Psoas muscle (tissue), 7 donors: ENCODE measurements at regions not wholly inside any gene's neighbourhood (a gene's known extent, or its start where the extent isn't known, plus 50 kb on each side); places are given as distances from the start of the nearest gene placed in this dataset.
"Not testable (repeated sequence)": the region's sequence is repeated elsewhere in the genome, so short reads cannot be mapped to it uniquely, and the experiment has no call there.

ENCODE experiments used
- ATAC-seq, 4 donors: fragments of 200-7000 bp; cut with Tn5 transposase; one replicate each; pipeline ENCODE4 v1.9.1; 2020; ENCODE audit warnings: moderate library complexity in 3 of 4, mild to moderate bottlenecking in 2 of 4
- DNase-seq, 2 donors: peaks; one replicate each; pipeline ENCODE4 v3.0.0-alpha.2; 2020
- H3K27ac ChIP-seq: fragments of 200-600 bp; one replicate; pipeline ENCODE4 v1.8.0; 2022
- H3K27me3 ChIP-seq, 3 donors: fragments of 200-600 bp in 1 of 3; one replicate each; pipeline versions ENCODE4 v1.6.1 to v1.8.0; 2013 to 2022; ENCODE audit warnings: low read length in 2 of 3, mild to moderate bottlenecking in 2 of 3, moderate library complexity in 1 of 3; ENCODE audit not compliant: insufficient read depth in 3 of 3
- H3K36me3 ChIP-seq, 2 donors: fragments of 200-600 bp in 1 of 2; one replicate each; pipeline versions ENCODE4 v1.6.1 to v1.8.0; 2013 to 2022; ENCODE audit warnings: low read depth in 1 of 2, mild to moderate bottlenecking in 1 of 2, moderate library complexity in 1 of 2; ENCODE audit not compliant: insufficient read depth in 1 of 2
- H3K4me1 ChIP-seq: fragments of 200-600 bp; one replicate; pipeline ENCODE4 v1.8.0; 2022
- H3K4me3 ChIP-seq: fragments of 200-600 bp; one replicate; pipeline ENCODE4 v1.8.0; 2022; ENCODE audit warnings: mild to moderate bottlenecking
- H3K9me3 ChIP-seq: fragments of 200-600 bp; one replicate; pipeline ENCODE4 v1.8.0; 2022
- CTCF ChIP-seq: fragments of 200-600 bp; IDR thresholded peaks from one replicate; pipeline ENCODE4 v1.8.0; 2022; ENCODE audit warnings: antibody characterized with exemption
- WGBS, 3 donors: extraction: QIAGEN DNeasy Blood & Tissue Kit; methylation state at CpG; one replicate each; pipeline versions ENCODE4 v1.1.6 to v1.1.7; 2013; 5-methylcytosine and 5-hydroxymethylcytosine counted together
- intact Hi-C, 2 donors: fragments of 100-400 bp; cut with DNase I; formaldehyde crosslinking; loops; one replicate each; pipeline versions ENCODE4 v1.11.0 to v1.14.2; 2022
- donor health status: healthy with polysubstance abuse.
- donor health status: DM: no; HTN: no; CAD: no; lungs with moderate emphysema.
- donor health status: Bipolar disorder and iron deficiency.
- donor health status: healthy.
- donor health status: DM: yes; HTN: yes; CAD: no.
- donor health status: DM: no; HTN: no; CAD: no.
- donor health status: DM: yes; HTN: yes; CAD: no.

- Histone ChIP-seq H3K4me3 (no peak overlapping the region), H3K4me1 (no peaks in the 10 kb centered on the region), H3K9me3 (no peaks in the 10 kb centered on the region), H3K36me3 (no peaks in the 10 kb centered on the region), H3K27me3 (no peaks in the 10 kb centered on the region), H3K27ac (no peak overlapping the region)
- ATAC-seq (no peak), DNase-seq (no peak)
- no peak for TF ChIP-seq CTCF
- intact Hi-C loops: no loop called here
Observed at GRCh38 chr2:163133602-163134001, 295.0 kb upstream of the KCNH7 start.

GRCh38 chr2:163132850-163133249 is 294.3 kb upstream of the KCNH7 start:
- no peak for ATAC-seq
- H3K36me3 ChIP-seq: no peaks in the 10 kb centered on the region
- H3K27me3 ChIP-seq: no peaks in the 10 kb centered on the region
- TF ChIP-seq CTCF: no peak
- no peak overlapping the region for H3K4me3 ChIP-seq
- H3K9me3 ChIP-seq: no peaks in the 10 kb centered on the region
- intact Hi-C loops: no loop called here
- no peaks in the 10 kb centered on the region for H3K4me1 ChIP-seq
- DNase-seq: no peak
- WGBS, 3 donors: 11 to 37% (median 12%) methylated on average over 3 of the region's 3 CpGs
- H3K27ac ChIP-seq: no peak overlapping the region

GRCh38 chr2:163132207-163132606 is 293.6 kb upstream of the KCNH7 start:
- H3K9me3 ChIP-seq, H3K27me3 ChIP-seq, DNase-seq, ATAC-seq, H3K36me3 ChIP-seq, H3K27ac ChIP-seq, H3K4me3 ChIP-seq, H3K4me1 ChIP-seq, intact Hi-C loops: not testable (repeated sequence)
- 92 to 96% (median 93%) methylated on average over 2 of the region's 2 CpGs for WGBS, 3 donors

- Histone ChIP-seq H3K4me3 (no peak overlapping the region), H3K4me1 (no peaks in the 10 kb centered on the region), H3K27me3 (no peaks in the 10 kb centered on the region), H3K27ac (no peak overlapping the region), H3K9me3 (no peaks in the 10 kb centered on the region), H3K36me3 (no peaks in the 10 kb centered on the region)
- TF ChIP-seq CTCF: no peak
- DNase-seq: no peak
- intact Hi-C loops: no loop called here
- WGBS, 3 donors: 63 to 73% (median 71%) methylated on average over 1 of the region's 1 CpG
- ATAC-seq: no peak
Observed at GRCh38 chr2:163123526-163123925, 285.0 kb upstream of the KCNH7 start.

GRCh38 chr2:163122257-163122656 is 283.7 kb upstream of the KCNH7 start:
- no peaks in the 10 kb centered on the region for H3K9me3 ChIP-seq
- DNase-seq: no peak
- H3K27me3 ChIP-seq: no peaks in the 10 kb centered on the region
- H3K27ac ChIP-seq: no peak overlapping the region
- no peaks in the 10 kb centered on the region for H3K4me1 ChIP-seq
- ATAC-seq: no peak
- no peaks in the 10 kb centered on the region for H3K36me3 ChIP-seq
- intact Hi-C loops: no loop called here
- H3K4me3 ChIP-seq: no peak overlapping the region
- TF ChIP-seq CTCF: no peak
